CD4-positive, alpha-beta memory T cell (primary cell): ENCODE measurements at regions not wholly inside any gene's neighbourhood (a gene's known extent, or its start where the extent isn't known, plus 50 kb on each side); places are given as distances from the start of the nearest gene placed in this dataset.

Source experiments
- CTCF ChIA-PET: fragments of 350-600 bp; sonication (Branson Sonifier 250); formaldehyde crosslinking; loops from one replicate; lab custom pipeline; 2021; ENCODE audit warnings: inconsistent platforms; ENCODE audit not compliant: partially characterized antibody; lab: Charles Lee
- POLR2A ChIA-PET: fragments of 350-600 bp; sonication (Branson Sonifier 250); formaldehyde crosslinking; loops from one replicate; lab custom pipeline; 2021; ENCODE audit not compliant: partially characterized antibody; lab: Charles Lee
- DNase-seq, 5 donors: peaks; one replicate each; pipeline versions ENCODE4 v3.0.0 to v3.0.0-alpha.2; 2020 to 2022; ENCODE audit warnings: mixed read lengths in 1 of 5
- H3K27ac ChIP-seq: one replicate; pipeline ENCODE4 v1.7.0; 2013; ENCODE audit warnings: low read depth, low read length
- H3K27me3 ChIP-seq: 2 replicates; pipeline ENCODE4 v1.7.0; 2013; ENCODE audit warnings: mild to moderate bottlenecking, low read length, moderate library complexity; ENCODE audit not compliant: insufficient read depth
- H3K36me3 ChIP-seq: 2 replicates; pipeline ENCODE4 v1.7.0; 2013; ENCODE audit warnings: mild to moderate bottlenecking, low read length, moderate library complexity; ENCODE audit not compliant: insufficient read depth
- H3K4me1 ChIP-seq: 2 replicates; pipeline ENCODE4 v1.7.0; 2013; ENCODE audit warnings: mild to moderate bottlenecking, low read length, moderate library complexity; ENCODE audit not compliant: insufficient read depth
- H3K4me3 ChIP-seq, 2 donors: one replicate each; pipeline ENCODE4 v1.7.0; 2013; ENCODE audit warnings: low read length in 2 of 2, mild to moderate bottlenecking in 1 of 2
- H3K9me3 ChIP-seq, 2 donors: one replicate each; pipeline ENCODE4 v1.7.0; 2013; ENCODE audit warnings: low read length in 2 of 2, control low read depth in 1 of 2; ENCODE audit not compliant: control insufficient read depth in 1 of 2
- H3K27ac Mint-ChIP-seq, 7 donors: one replicate each; pipeline ENCODE4 v1.8.0; 2020 to 2021; ENCODE audit warnings: mixed read lengths in 7 of 7, mild to moderate bottlenecking in 6 of 7, inconsistent platforms in 3 of 7, moderate library complexity in 3 of 7
- H3K27me3 Mint-ChIP-seq, 2 donors: one replicate each; pipeline ENCODE4 v1.8.0; 2020 to 2021; ENCODE audit warnings: mixed read lengths in 2 of 2
- H3K36me3 Mint-ChIP-seq, 2 donors: one replicate each; pipeline ENCODE4 v1.8.0; 2020 to 2021; ENCODE audit warnings: mixed read lengths in 2 of 2, inconsistent platforms in 1 of 2, mild to moderate bottlenecking in 1 of 2
- H3K4me1 Mint-ChIP-seq, 4 donors: one replicate each; pipeline ENCODE4 v1.8.0; 2020 to 2021; ENCODE audit warnings: mixed read lengths in 4 of 4, mild to moderate bottlenecking in 1 of 4
- H3K4me3 Mint-ChIP-seq, 8 donors: one replicate each; pipeline ENCODE4 v1.8.0; 2020 to 2021; ENCODE audit warnings: mixed read lengths in 8 of 8, mild to moderate bottlenecking in 7 of 8, moderate library complexity in 6 of 8, inconsistent platforms in 3 of 8
- H3K9me3 Mint-ChIP-seq, 8 donors: one replicate each; pipeline ENCODE4 v1.8.0; 2020 to 2021; ENCODE audit warnings: mixed read lengths in 8 of 8, mild to moderate bottlenecking in 5 of 8, inconsistent platforms in 3 of 8, moderate library complexity in 1 of 8
- intact Hi-C: fragments of 100-400 bp; cut with micrococcal nuclease; formaldehyde crosslinking; loops from one replicate; pipeline ENCODE4 v1.15.1; 2023

DNA sequence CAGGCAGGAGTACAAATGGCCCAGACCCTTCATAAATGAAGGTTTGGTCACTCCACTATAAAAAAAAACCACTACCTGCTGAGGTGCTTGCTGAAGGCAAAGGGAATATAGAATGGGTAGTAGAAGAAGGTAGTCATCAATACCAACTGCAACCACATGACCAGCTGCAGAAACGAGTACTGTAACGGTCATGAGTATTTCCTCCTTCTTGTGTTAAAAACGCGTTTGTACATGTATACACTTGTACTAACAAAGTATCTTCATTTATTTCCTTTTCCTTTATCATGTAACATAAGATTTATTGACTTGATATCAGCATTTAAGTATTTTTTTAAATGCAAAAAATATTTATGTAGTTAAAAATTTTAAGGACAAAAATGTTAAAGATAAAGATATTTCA lies 238.6 kb downstream of the TFAP2B start:
- H3K27me3 Mint-ChIP-seq, result no peaks in the 10 kb centered on the region
- DNase-seq, result no peak

DNA sequence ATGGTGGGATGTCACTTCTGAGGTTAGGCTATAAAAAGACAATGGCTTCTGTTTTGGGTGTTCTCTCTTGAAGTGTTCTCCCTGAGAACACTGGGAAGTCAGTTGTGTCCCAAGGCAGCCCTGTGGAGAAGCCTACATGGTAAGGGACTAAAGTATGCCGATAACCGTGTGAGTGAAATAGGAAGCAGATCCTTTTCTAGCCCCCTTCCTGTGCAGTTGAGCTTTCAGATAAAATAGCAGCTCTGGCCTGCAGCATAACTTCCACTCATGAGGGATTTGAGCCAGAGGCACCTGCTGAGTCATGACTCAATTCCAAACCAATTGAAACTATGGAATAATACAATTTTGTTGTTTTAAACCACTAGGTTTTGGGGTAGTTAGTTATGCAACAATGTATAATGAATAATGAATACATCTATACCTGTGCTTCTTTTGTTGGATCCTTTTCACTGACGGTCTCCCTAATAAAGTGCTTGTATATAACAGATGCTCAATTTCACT lies 241.6 kb downstream of the TFAP2B start:
- Histone ChIP-seq H3K27me3 (no peaks in the 10 kb centered on the region), H3K9me3 (no peaks in the 10 kb centered on the region), H3K4me1 (no peaks in the 10 kb centered on the region), H3K27ac (no peak overlapping the region), H3K4me3 (no peak overlapping the region), H3K36me3 (no peaks in the 10 kb centered on the region)
- Mint-ChIP-seq H3K9me3 (peaks cover 0 to 9% (median under 1%) of the 10 kb centered on the region in 8 donors), H3K27me3 (no peaks in the 10 kb centered on the region), H3K4me1 (no peaks in the 10 kb centered on the region), H3K36me3 (no peaks in the 10 kb centered on the region), H3K27ac (no peak overlapping the region), H3K4me3 (no peak overlapping the region)
- POLR2A ChIA-PET, result no interaction called here
- intact Hi-C loops, result no loop called here
- DNase-seq, result no peak
- CTCF ChIA-PET, result no interaction called here

More for the DNA sequence above, 238.6 kb downstream of the TFAP2B start:
- Histone ChIP-seq H3K4me1 (no peaks in the 10 kb centered on the region), H3K36me3 (no peaks in the 10 kb centered on the region), H3K4me3 (no peak overlapping the region), H3K27ac (no peak overlapping the region), H3K9me3 (no peaks in the 10 kb centered on the region), H3K27me3 (no peaks in the 10 kb centered on the region)
- CTCF ChIA-PET, result no interaction called here
- POLR2A ChIA-PET, result no interaction called here
- intact Hi-C loops, result no loop called here
- Mint-ChIP-seq H3K4me1 (no peaks in the 10 kb centered on the region), H3K27ac (no peak overlapping the region), H3K36me3 (no peaks in the 10 kb centered on the region), H3K9me3 (peaks cover 0 to 14% (median 1%) of the 10 kb centered on the region in 8 donors), H3K4me3 (no peak overlapping the region)

DNA sequence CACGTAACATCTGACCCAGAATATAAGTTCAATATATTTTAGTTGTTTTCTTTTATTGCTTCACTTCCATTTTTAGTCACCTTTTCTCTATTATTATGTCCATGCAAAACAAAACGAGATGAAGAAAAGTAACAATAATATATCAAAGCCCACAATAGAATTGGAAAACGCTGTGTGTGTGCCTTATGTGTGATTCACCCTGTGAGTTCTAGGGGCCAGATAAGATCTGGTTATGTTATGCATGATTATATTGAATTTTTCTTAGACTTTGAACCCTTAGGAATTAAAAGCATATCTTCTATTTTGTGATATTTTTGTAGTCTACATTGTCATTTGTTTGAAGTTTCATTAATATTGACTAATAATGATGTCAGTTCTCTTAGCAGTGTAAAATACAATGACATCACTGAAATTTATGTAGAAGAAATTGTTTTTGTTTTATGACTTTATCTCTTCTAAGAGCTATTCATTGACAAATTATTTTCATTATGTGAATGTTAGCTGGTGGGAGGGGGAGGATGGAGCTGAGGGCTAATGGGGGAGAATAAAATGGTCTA lies 243.6 kb downstream of the TFAP2B start:
- Histone ChIP-seq H3K27me3 (no peaks in the 10 kb centered on the region), H3K4me1 (no peaks in the 10 kb centered on the region), H3K4me3 (no peak overlapping the region), H3K36me3 (no peaks in the 10 kb centered on the region), H3K27ac (no peak overlapping the region), H3K9me3 (no peaks in the 10 kb centered on the region)
- ChIA-PET CTCF (no interaction called here), POLR2A (no interaction called here)
- Mint-ChIP-seq H3K4me3 (no peak overlapping the region), H3K27me3 (no peaks in the 10 kb centered on the region), H3K27ac (no peak overlapping the region), H3K9me3 (peaks cover 0 to 4% (median 0%) of the 10 kb centered on the region in 8 donors), H3K36me3 (no peaks in the 10 kb centered on the region), H3K4me1 (no peaks in the 10 kb centered on the region)
- intact Hi-C loops, result no loop called here
- DNase-seq, result no peak

DNA sequence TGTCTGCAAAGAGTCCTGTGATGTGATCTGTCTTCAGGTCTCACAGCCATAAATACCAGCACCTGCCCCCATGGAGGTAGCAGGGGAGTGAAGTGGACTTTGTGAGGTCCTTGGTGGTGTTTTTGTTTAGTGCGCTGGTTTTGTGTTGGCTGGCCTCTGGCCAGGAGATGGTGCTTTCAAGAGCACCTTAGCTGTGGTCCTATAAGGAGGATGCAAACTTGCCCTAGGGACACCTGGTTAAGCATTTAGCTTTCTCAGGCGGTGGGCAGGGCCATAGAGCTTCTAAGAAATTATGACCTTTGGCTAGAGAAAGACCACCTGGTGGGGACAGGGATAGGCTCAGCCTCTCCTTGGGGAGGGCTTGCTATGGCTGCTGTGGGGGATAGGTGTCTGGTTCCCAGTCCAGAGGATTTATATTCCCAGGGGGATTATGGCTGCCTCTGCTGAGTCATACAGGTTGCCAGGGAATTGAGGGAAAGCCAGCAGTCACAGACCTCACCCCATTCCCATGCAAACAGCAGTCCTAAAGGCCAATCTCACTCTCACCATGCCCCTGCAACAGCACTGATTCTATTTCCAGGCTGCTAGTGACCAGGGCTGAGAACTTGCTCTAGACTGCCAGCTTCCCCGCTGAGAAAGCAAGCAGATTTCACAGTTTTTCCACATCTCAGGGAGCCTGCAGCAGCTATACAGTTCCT lies 259.3 kb downstream of the TFAP2B start:
- H3K27ac Mint-ChIP-seq, result no peak overlapping the region
- Histone ChIP-seq H3K4me1 (no peaks in the 10 kb centered on the region), H3K4me3 (no peak overlapping the region), H3K27ac (no peak overlapping the region), H3K27me3 (no peaks in the 10 kb centered on the region), H3K36me3 (no peaks in the 10 kb centered on the region), H3K9me3 (no peaks in the 10 kb centered on the region)
- DNase-seq, result no peak
- POLR2A ChIA-PET, result no interaction called here
- H3K36me3 Mint-ChIP-seq, result no peaks in the 10 kb centered on the region
- H3K27me3 Mint-ChIP-seq, result no peaks in the 10 kb centered on the region
- H3K4me1 Mint-ChIP-seq, result no peaks in the 10 kb centered on the region
- H3K9me3 Mint-ChIP-seq, result peaks cover 0 to 14% (median 6%) of the 10 kb centered on the region in 8 donors
- intact Hi-C loops, result no loop called here
- CTCF ChIA-PET, result no interaction called here
- no peak overlapping the region for H3K4me3 Mint-ChIP-seq

DNA sequence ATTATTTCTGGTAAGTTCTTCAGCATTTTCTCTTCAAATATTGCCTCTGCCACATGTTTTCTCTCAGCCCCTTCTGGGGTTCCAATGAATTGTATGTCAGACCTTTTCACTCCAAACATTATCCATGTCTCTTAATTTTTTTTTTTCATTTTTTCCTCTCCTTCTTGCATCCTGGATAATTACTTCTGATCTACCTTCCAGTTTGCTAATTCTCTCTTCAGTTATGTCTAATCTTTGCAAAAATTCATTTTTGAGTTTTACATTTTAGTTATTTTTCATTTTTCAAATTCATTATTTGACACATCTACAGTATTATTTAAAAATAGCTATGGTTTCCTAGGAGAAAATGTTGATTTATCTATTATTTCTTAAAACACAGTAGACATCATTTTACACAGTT lies 271.7 kb downstream of the TFAP2B start:
- intact Hi-C loops, result no loop called here
- H3K27ac ChIP-seq, result no peak overlapping the region
- Mint-ChIP-seq H3K27ac (no peak overlapping the region), H3K27me3 (no peaks in the 10 kb centered on the region), H3K4me1 (no peaks in the 10 kb centered on the region), H3K9me3 (peaks cover 0 to 17% (median 8%) of the 10 kb centered on the region in 8 donors), H3K4me3 (no peak overlapping the region), H3K36me3 (no peaks in the 10 kb centered on the region)
- ChIA-PET POLR2A (no interaction called here), CTCF (no interaction called here)
- no peak overlapping the region for H3K4me3 ChIP-seq
- DNase-seq, result no peak
- no peaks in the 10 kb centered on the region for H3K9me3 ChIP-seq
- no peaks in the 10 kb centered on the region for H3K36me3 ChIP-seq
- H3K4me1 ChIP-seq, result no peaks in the 10 kb centered on the region
- no peaks in the 10 kb centered on the region for H3K27me3 ChIP-seq

DNA sequence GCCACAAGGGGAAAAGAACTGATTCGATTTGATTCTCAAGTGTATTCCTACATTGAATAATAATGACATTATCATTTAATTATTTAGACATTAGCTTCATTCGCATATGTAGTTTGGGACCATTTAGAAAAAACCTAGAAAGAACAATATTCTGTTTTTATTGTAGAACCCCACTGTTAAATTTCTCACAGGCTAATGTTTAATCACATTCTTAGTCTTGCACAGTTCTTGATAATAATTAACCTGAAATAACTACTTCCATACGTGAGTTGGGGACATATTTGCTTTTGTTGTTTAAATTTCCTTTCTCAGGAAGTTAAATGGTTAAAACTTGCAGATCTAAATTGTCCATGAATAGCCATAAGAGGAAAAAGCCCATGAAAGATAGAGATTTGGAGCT lies 275.2 kb downstream of the TFAP2B start:
- ChIA-PET CTCF (no interaction called here), POLR2A (no interaction called here)
- H3K36me3 Mint-ChIP-seq, result no peaks in the 10 kb centered on the region
- H3K27me3 Mint-ChIP-seq, result no peaks in the 10 kb centered on the region
- H3K9me3 Mint-ChIP-seq, result peaks cover 0 to 26% (median 10%) of the 10 kb centered on the region in 8 donors
- no peaks in the 10 kb centered on the region for H3K36me3 ChIP-seq
- H3K27me3 ChIP-seq, result no peaks in the 10 kb centered on the region
- H3K27ac ChIP-seq, result no peak overlapping the region
- H3K4me3 Mint-ChIP-seq, result no peak overlapping the region
- no peak overlapping the region for H3K4me3 ChIP-seq
- intact Hi-C loops, result no loop called here
- no peak for DNase-seq
- H3K4me1 Mint-ChIP-seq, result no peaks in the 10 kb centered on the region
- no peaks in the 10 kb centered on the region for H3K4me1 ChIP-seq
- no peaks in the 10 kb centered on the region for H3K9me3 ChIP-seq
- H3K27ac Mint-ChIP-seq, result no peak overlapping the region

DNA sequence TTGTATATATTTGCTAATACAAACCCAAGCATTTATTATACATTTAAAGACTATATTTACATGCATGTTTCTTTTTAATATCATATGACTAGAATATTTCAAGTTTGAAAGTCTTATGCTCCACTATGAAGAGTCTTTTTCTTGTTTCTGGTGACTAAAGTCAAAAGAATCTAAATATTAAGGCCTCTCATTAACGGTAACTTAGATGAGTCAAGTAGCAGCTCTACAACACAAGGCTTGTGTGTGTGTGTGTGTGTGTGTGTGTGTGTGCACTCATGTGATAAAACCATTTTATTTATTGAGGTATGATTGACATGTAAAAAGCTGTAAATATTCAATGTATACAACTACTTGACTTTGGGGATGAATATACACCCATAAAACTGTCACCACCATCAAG lies 275.6 kb downstream of the TFAP2B start:
- no peak overlapping the region for H3K27ac Mint-ChIP-seq
- no peaks in the 10 kb centered on the region for H3K4me1 Mint-ChIP-seq
- H3K27me3 Mint-ChIP-seq, result no peaks in the 10 kb centered on the region
- DNase-seq, result no peak
- H3K4me3 Mint-ChIP-seq, result no peak overlapping the region
- intact Hi-C loops, result no loop called here
- H3K36me3 Mint-ChIP-seq, result no peaks in the 10 kb centered on the region
- Histone ChIP-seq H3K4me3 (no peak overlapping the region), H3K36me3 (no peaks in the 10 kb centered on the region), H3K9me3 (no peaks in the 10 kb centered on the region), H3K27ac (no peak overlapping the region), H3K4me1 (no peaks in the 10 kb centered on the region), H3K27me3 (no peaks in the 10 kb centered on the region)
- peaks cover 0 to 27% (median 10%) of the 10 kb centered on the region in 8 donors for H3K9me3 Mint-ChIP-seq
- POLR2A ChIA-PET, result no interaction called here
- CTCF ChIA-PET, result no interaction called here
